ENCODE measurements at regions not wholly inside any gene's neighbourhood (a gene's known extent, or its start where the extent isn't known, plus 50 kb on each side); places are given as distances from the start of the nearest gene placed in this dataset.

- H3K9ac ChIP-seq (ENCODE audit: low read length), result no peak overlapping the region
- no peak overlapping the region for H4K91ac ChIP-seq (ENCODE audit: low read length)
- no peak overlapping the region for H2AFZ ChIP-seq (ENCODE audit: low read depth, low read length)
- no peaks in the 10 kb centered on the region for H3K36me3 ChIP-seq (ENCODE audit: control insufficient read depth in 1 of 2, insufficient read depth in 2 of 2, low read depth in 1 of 2, low read length in 2 of 2)
- H3K18ac ChIP-seq (ENCODE audit: low read depth in 1 of 2, low read length in 2 of 2), result peak overlapping the region in 1 of 2 experiments; percentile 54
- no peak overlapping the region for H3K4me2 ChIP-seq (ENCODE audit: low read length, poor library complexity, severe bottlenecking)
- DNase-seq, result no peak
- no peaks in the 10 kb centered on the region for H3K79me1 ChIP-seq (replicated peaks; ENCODE audit: low read length, poor library complexity, severe bottlenecking)
- H3K4me3 ChIP-seq (ENCODE audit: insufficient read depth in 1 of 2, low read depth in 1 of 2, low read length in 2 of 2), result no peak overlapping the region
- H3K23ac ChIP-seq (ENCODE audit: low read length in 2 of 2), result no peak overlapping the region
- no peak overlapping the region for H2BK12ac ChIP-seq (ENCODE audit: low read length in 2 of 2)
- no peak overlapping the region for H3K4ac ChIP-seq (ENCODE audit: low read depth in 1 of 2, low read length in 2 of 2)
- H2BK5ac ChIP-seq (ENCODE audit: low read depth, low read length, poor library complexity, severe bottlenecking), result no peak overlapping the region
- H3K4me1 ChIP-seq (ENCODE audit: control insufficient read depth, insufficient read depth, low read depth, low read length), result no peaks in the 10 kb centered on the region
- H3K14ac ChIP-seq (ENCODE audit: low read length in 2 of 2), result no peak overlapping the region
- 93% methylated on average over 3 of the region's 3 CpGs for WGBS
- H3K9me3 ChIP-seq (ENCODE audit: control insufficient read depth, low read length), result no peaks in the 10 kb centered on the region
- H3K27ac ChIP-seq (ENCODE audit: low read length, poor library complexity, severe bottlenecking), result no peak overlapping the region
- H2BK120ac ChIP-seq (ENCODE audit: low read depth, low read length), result no peak overlapping the region
- H3K27me3 ChIP-seq (ENCODE audit: control insufficient read depth in 1 of 2, insufficient read depth in 1 of 2, low read length in 2 of 2), result no peaks in the 10 kb centered on the region
- no peak overlapping the region for H2AK5ac ChIP-seq (ENCODE audit: low read length, severe bottlenecking)
- no peak overlapping the region for H4K8ac ChIP-seq (ENCODE audit: low read length)
- no peak overlapping the region for H2BK15ac ChIP-seq (ENCODE audit: low read depth, poor library complexity, severe bottlenecking)
Measured at GRCh38 chr6:139649732-139650131, 275.3 kb upstream of the CITED2 start.

- Histone ChIP-seq H4K91ac (ENCODE audit: low read length) (no peak overlapping the region), H3K36me3 (ENCODE audit: control insufficient read depth in 1 of 2, insufficient read depth in 2 of 2, low read depth in 1 of 2, low read length in 2 of 2) (no peaks in the 10 kb centered on the region), H3K4ac (ENCODE audit: low read depth in 1 of 2, low read length in 2 of 2) (no peak overlapping the region), H3K14ac (ENCODE audit: low read length in 2 of 2) (no peak overlapping the region), H3K4me2 (ENCODE audit: low read length, poor library complexity, severe bottlenecking) (no peak overlapping the region), H3K27ac (ENCODE audit: low read length, poor library complexity, severe bottlenecking) (no peak overlapping the region), H3K18ac (ENCODE audit: low read depth in 1 of 2, low read length in 2 of 2) (no peak overlapping the region), H4K8ac (ENCODE audit: low read length) (no peak overlapping the region), H3K79me1 (replicated peaks; ENCODE audit: low read length, poor library complexity, severe bottlenecking) (no peaks in the 10 kb centered on the region), H2BK5ac (ENCODE audit: low read depth, low read length, poor library complexity, severe bottlenecking) (no peak overlapping the region), H3K4me3 (ENCODE audit: insufficient read depth in 1 of 2, low read depth in 1 of 2, low read length in 2 of 2) (no peak overlapping the region), H2BK15ac (ENCODE audit: low read depth, poor library complexity, severe bottlenecking) (no peak overlapping the region), H3K9me3 (ENCODE audit: control insufficient read depth, low read length) (no peaks in the 10 kb centered on the region), H3K9ac (ENCODE audit: low read length) (no peak overlapping the region), H3K23ac (ENCODE audit: low read length in 2 of 2) (no peak overlapping the region), H3K27me3 (ENCODE audit: control insufficient read depth in 1 of 2, insufficient read depth in 1 of 2, low read length in 2 of 2) (no peaks in the 10 kb centered on the region), H2AK5ac (ENCODE audit: low read length, severe bottlenecking) (no peak overlapping the region), H2BK120ac (ENCODE audit: low read depth, low read length) (no peak overlapping the region), H2AFZ (ENCODE audit: low read depth, low read length) (no peak overlapping the region), H2BK12ac (ENCODE audit: low read length in 2 of 2) (no peak overlapping the region), H3K4me1 (ENCODE audit: control insufficient read depth, insufficient read depth, low read depth, low read length) (no peaks in the 10 kb centered on the region)
- WGBS, result no CpG with 5 or more reads among the region's 2 CpGs
- DNase-seq, result no peak
Measured at GRCh38 chr6:139649128-139649527, 274.7 kb upstream of the CITED2 start.

- no peak overlapping the region for H2BK120ac ChIP-seq (ENCODE audit: low read depth, low read length)
- DNase-seq, result no peak
- no peak overlapping the region for H3K14ac ChIP-seq (ENCODE audit: low read length in 2 of 2)
- no peak overlapping the region for H2BK5ac ChIP-seq (ENCODE audit: low read depth, low read length, poor library complexity, severe bottlenecking)
- 87% methylated on average over 6 of the region's 7 CpGs for WGBS
- no peak overlapping the region for H2BK15ac ChIP-seq (ENCODE audit: low read depth, poor library complexity, severe bottlenecking)
- peak overlapping the region; percentile 27 for H2AK5ac ChIP-seq (ENCODE audit: low read length, severe bottlenecking)
- H3K79me1 ChIP-seq (replicated peaks; ENCODE audit: low read length, poor library complexity, severe bottlenecking), result no peaks in the 10 kb centered on the region
- H2BK12ac ChIP-seq (ENCODE audit: low read length in 2 of 2), result peak overlapping the region in 1 of 2 experiments; percentile 45
- H3K23ac ChIP-seq (ENCODE audit: low read length in 2 of 2), result no peak overlapping the region
- H3K4me2 ChIP-seq (ENCODE audit: low read length, poor library complexity, severe bottlenecking), result no peak overlapping the region
- no peaks in the 10 kb centered on the region for H3K27me3 ChIP-seq (ENCODE audit: control insufficient read depth in 1 of 2, insufficient read depth in 1 of 2, low read length in 2 of 2)
- no peak overlapping the region for H2AFZ ChIP-seq (ENCODE audit: low read depth, low read length)
- H3K4me1 ChIP-seq (ENCODE audit: control insufficient read depth, insufficient read depth, low read depth, low read length), result no peaks in the 10 kb centered on the region
- no peaks in the 10 kb centered on the region for H3K9me3 ChIP-seq (ENCODE audit: control insufficient read depth, low read length)
- H3K4ac ChIP-seq (ENCODE audit: low read depth in 1 of 2, low read length in 2 of 2), result no peak overlapping the region
- H3K4me3 ChIP-seq (ENCODE audit: insufficient read depth in 1 of 2, low read depth in 1 of 2, low read length in 2 of 2), result no peak overlapping the region
- H3K9ac ChIP-seq (ENCODE audit: low read length), result no peak overlapping the region
- no peak overlapping the region for H3K18ac ChIP-seq (ENCODE audit: low read depth in 1 of 2, low read length in 2 of 2)
- no peaks in the 10 kb centered on the region for H3K36me3 ChIP-seq (ENCODE audit: control insufficient read depth in 1 of 2, insufficient read depth in 2 of 2, low read depth in 1 of 2, low read length in 2 of 2)
- H3K27ac ChIP-seq (ENCODE audit: low read length, poor library complexity, severe bottlenecking), result no peak overlapping the region
- peak overlapping the region; percentile 34 for H4K91ac ChIP-seq (ENCODE audit: low read length)
- H4K8ac ChIP-seq (ENCODE audit: low read length), result no peak overlapping the region
Measured at GRCh38 chr6:139648430-139649000, 274.1 kb upstream of the CITED2 start.

GRCh38 chr6:139647841-139648240 lies 273.4 kb upstream of the CITED2 start:
- Histone ChIP-seq H3K18ac (ENCODE audit: low read depth in 1 of 2, low read length in 2 of 2) (no peak overlapping the region), H3K4me3 (ENCODE audit: insufficient read depth in 1 of 2, low read depth in 1 of 2, low read length in 2 of 2) (no peak overlapping the region), H3K23ac (ENCODE audit: low read length in 2 of 2) (no peak overlapping the region), H2BK120ac (ENCODE audit: low read depth, low read length) (no peak overlapping the region), H2BK5ac (ENCODE audit: low read depth, low read length, poor library complexity, severe bottlenecking) (no peak overlapping the region), H3K9me3 (ENCODE audit: control insufficient read depth, low read length) (no peaks in the 10 kb centered on the region), H3K9ac (ENCODE audit: low read length) (no peak overlapping the region), H3K4ac (ENCODE audit: low read depth in 1 of 2, low read length in 2 of 2) (no peak overlapping the region), H3K14ac (ENCODE audit: low read length in 2 of 2) (no peak overlapping the region), H3K27ac (ENCODE audit: low read length, poor library complexity, severe bottlenecking) (no peak overlapping the region), H2AK5ac (ENCODE audit: low read length, severe bottlenecking) (no peak overlapping the region), H3K4me2 (ENCODE audit: low read length, poor library complexity, severe bottlenecking) (no peak overlapping the region), H3K79me1 (replicated peaks; ENCODE audit: low read length, poor library complexity, severe bottlenecking) (no peaks in the 10 kb centered on the region), H3K36me3 (ENCODE audit: control insufficient read depth in 1 of 2, insufficient read depth in 2 of 2, low read depth in 1 of 2, low read length in 2 of 2) (no peaks in the 10 kb centered on the region), H4K91ac (ENCODE audit: low read length) (no peak overlapping the region), H4K8ac (ENCODE audit: low read length) (no peak overlapping the region), H3K27me3 (ENCODE audit: control insufficient read depth in 1 of 2, insufficient read depth in 1 of 2, low read length in 2 of 2) (no peaks in the 10 kb centered on the region), H2AFZ (ENCODE audit: low read depth, low read length) (no peak overlapping the region), H3K4me1 (ENCODE audit: control insufficient read depth, insufficient read depth, low read depth, low read length) (no peaks in the 10 kb centered on the region), H2BK12ac (ENCODE audit: low read length in 2 of 2) (no peak overlapping the region), H2BK15ac (ENCODE audit: low read depth, poor library complexity, severe bottlenecking) (peak overlapping the region; percentile 35)
- WGBS, result 79% methylated on average over 5 of the region's 5 CpGs
- no peak for DNase-seq
